ENCODE measurements at regions not wholly inside any gene's neighbourhood (a gene's known extent, or its start where the extent isn't known, plus 50 kb on each side); places are given as distances from the start of the nearest gene placed in this dataset.
A peak's percentile ranks its signal among the peaks of the same experiment; 100 is the strongest.
"Not testable (repeated sequence)": the region's sequence is repeated elsewhere in the genome, so short reads cannot be mapped to it uniquely, and the experiment has no call there.

- DNase-seq (ENCODE audit: low read depth in 4 of 4, low spot score in 3 of 4) = no peak
These were observed 201.6 kb downstream of the ICOS start for GRCh38 chr2:204138206-204138605.

- no peak for DNase-seq (ENCODE audit: low read depth in 4 of 4, low spot score in 3 of 4)
These were observed 203.7 kb downstream of the ICOS start for GRCh38 chr2:204140246-204140645.

DNA sequence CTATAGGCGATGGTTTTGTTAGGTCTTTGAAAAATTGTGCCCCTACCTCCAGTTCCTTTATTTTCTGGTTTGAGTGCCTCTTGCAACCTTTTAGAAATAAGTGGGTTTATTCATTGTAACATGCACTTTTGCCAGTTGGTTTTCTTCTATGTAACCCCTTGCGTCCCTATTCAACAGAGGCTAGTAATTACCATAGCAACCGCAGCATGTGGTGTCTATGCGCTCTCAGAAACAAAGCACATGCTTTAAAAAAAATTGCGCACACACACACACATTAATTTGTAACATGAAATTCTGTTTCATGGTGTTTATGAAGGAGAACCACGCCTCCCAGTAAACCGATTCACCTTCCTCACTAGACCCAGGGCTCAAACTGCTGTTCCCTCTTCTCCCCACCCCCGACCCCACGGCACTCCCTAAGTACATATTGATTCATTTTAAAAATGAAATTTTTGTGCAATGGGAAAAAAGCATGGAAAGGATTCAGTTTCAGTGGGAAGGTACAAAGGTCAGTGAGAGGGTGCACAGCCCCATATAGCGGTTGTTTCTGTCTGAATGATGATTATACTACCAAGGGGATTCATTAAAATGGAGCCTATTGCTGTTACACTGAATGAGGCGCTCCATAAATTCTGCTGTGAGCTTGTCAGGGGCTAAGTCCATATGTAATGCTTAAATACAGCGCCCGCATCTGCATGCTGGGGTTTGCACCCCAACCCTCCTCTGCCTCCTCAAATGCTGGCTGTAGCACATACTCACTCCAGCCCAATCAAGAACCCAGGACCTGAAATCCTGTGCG is 206.9 kb downstream of the ICOS start:
- no peak for DNase-seq (ENCODE audit: low read depth in 4 of 4, low spot score in 3 of 4)

GRCh38 chr2:204144492-204144891 is 207.9 kb downstream of the ICOS start:
- DNase-seq (ENCODE audit: low read depth in 4 of 4, low spot score in 3 of 4) = no peak

DNA sequence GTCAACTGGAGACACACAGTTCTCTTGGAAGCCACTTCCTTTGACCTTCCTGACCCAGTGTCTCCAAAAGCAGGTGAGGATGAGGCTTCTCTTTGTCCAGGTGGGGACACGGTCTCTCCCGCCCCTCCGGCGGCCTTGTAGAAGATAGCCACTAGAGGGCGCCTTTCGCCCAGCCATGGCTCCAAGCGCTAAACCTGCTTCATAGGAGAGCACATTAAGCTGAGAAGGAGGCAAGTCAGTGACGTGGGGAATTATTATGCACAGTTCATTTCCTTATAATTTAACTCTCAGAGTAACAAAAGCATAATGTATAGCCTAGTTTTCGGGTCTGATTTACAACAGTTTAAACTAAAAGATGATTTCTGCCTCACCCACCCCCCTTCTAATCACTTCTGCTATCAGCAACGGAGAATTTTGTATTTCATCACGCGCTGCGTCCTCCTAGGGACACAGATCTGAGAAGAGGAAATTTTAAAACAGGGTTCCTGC is 208.7 kb downstream of the ICOS start:
- peak; percentile 63 to 67 (median 64) for DNase-seq (ENCODE audit: low read depth in 4 of 4, low spot score in 3 of 4)

DNA sequence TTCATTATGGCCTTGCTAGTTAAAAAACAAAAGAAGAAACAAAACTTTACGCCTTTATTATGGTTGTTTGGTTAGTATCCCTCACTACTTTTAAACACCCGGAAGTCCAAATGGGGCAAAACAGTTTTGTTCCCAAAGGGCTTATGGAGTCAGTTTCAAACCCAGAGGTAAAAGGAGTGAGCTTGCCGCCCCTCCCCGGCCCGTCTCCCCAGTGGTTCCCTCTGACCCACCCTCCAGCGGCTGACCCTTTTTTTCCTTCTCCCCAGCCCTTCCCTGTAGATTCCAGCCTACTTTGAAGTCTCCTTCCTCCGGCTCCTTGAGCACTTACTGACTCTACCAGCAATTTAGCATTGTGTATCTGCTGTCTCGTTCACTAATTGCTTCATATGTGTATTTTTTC is 209.2 kb downstream of the ICOS start:
- no peak for DNase-seq (ENCODE audit: low read depth in 4 of 4, low spot score in 3 of 4)

DNA sequence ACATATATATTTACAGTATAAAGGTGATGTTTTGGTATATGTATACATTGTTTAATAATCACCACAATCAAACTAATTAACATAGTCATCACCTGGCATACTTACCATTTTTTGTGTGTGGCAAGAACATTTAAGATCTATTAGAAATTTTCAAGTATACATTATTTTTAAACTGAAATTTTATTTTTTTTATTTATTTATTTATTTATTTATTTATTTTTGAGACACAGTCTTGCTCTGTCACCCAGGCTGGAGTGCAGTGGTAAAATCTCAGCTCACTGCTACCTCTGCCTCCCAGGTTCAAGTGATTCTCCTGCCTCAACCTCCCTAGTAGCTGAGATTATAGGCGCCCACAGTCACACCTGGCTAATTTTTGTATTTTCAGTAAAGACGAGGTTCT is 210.5 kb downstream of the ICOS start:
- DNase-seq (ENCODE audit: low read depth in 4 of 4, low spot score in 3 of 4) = not testable (repeated sequence)

DNA sequence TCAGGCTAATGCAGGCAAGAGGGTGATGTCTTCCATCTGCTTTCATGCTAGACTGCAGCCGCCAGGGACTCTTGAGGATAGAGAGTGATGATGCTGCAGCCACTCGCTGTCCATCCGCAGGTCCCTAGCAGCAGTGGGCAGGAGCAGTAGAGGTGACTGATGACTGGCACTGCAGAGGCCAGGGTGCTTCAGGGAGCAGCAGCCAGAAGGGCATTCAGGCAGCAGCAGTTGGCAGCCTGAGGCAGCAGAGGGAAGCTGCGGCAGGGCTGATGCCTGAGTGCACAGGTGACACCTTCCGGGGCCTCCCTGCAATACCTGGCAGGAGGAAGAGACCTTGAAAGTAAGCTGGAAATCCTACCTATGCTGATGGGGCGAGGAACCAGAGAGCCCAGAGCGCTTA is 214.2 kb downstream of the ICOS start:
- DNase-seq (ENCODE audit: low read depth in 4 of 4, low spot score in 3 of 4) = no peak

GRCh38 chr2:204152616-204153015 is 216.1 kb downstream of the ICOS start:
- no peak for DNase-seq (ENCODE audit: low read depth in 4 of 4, low spot score in 3 of 4)

GRCh38 chr2:204154863-204155262 is 218.3 kb downstream of the ICOS start:
- no peak for DNase-seq (ENCODE audit: low read depth in 4 of 4, low spot score in 3 of 4)

DNA sequence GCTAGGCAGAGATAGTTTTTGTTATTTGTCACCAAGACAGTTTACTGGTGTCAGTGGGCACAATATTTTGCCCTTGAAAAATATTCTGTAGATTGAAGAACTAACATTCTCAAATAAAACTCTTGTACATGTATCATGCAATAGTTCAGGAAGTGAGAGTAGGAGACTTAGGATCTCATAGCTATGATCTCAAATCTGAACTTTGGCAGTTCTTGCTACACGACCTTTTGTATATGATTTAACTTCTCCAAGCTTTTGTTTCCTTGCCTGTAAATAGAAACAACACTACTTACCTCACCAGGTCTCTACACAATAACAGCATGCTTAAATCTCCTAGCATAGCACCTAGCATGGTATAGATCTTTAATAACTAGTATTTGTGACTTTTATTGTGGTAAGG is 219.9 kb downstream of the ICOS start:
- DNase-seq (ENCODE audit: low read depth in 4 of 4, low spot score in 3 of 4) = no peak

DNA sequence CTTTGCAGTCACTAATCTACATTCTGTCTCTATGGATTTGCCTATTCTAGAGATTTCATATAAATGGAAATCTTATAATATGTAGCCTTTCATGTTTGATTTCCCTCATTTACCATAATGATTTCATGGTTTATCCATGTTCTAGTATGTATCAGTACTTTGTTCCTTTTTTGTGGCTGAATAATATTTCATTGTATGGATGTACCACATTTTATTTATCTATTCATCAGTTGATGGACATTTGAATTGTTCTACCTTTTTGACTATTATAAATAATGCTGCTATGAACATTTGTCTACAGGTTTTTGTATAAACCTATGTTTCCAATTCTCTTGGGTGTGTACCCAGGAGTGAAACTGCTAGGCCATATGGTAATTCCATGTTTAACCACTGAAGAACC is 221.1 kb downstream of the ICOS start:
- no peak for DNase-seq (ENCODE audit: low read depth in 4 of 4, low spot score in 3 of 4)

DNA sequence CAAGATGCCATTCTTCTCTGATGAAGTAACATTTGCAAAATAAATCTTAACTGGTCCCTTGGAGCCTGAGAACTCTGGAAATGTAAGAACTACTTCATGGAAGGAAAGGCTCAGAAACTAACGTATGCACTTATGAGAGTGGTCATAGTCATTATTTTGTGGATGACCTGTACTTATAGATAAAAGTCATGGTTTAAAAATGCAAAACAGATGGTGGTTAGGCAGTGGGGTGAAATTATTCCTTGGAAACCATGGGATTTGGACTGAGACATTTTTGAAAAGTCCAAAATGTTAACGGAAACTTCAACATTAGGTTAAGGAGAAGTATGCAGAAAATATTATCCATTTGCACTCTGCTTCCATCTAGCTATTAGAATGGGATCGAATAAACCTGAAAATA is 223.0 kb downstream of the ICOS start:
- no peak for DNase-seq (ENCODE audit: low read depth in 4 of 4, low spot score in 3 of 4)

- no peak for DNase-seq (ENCODE audit: low read depth in 4 of 4, low spot score in 3 of 4)
These were observed 224.4 kb downstream of the ICOS start for GRCh38 chr2:204160989-204161388.

DNA sequence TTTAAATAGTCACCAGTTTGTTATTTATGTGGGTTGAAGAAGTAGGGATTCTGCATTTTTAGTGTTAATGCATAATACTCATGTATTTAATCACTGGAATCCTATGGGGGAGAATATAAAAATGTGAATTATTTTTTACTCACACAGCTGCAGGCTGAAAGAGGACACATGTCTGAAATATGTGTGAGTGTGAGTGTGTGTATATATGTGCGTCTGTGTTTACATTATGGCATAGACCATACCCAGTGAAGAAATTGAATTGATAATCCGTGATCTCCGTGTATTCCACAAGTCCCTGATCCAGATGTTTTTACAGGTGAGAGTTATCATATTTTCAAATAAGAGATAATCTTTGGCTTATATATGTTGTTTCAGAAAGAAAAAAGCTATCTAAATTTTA is 225.3 kb downstream of the ICOS start:
- DNase-seq (ENCODE audit: low read depth in 4 of 4, low spot score in 3 of 4) = no peak

DNA sequence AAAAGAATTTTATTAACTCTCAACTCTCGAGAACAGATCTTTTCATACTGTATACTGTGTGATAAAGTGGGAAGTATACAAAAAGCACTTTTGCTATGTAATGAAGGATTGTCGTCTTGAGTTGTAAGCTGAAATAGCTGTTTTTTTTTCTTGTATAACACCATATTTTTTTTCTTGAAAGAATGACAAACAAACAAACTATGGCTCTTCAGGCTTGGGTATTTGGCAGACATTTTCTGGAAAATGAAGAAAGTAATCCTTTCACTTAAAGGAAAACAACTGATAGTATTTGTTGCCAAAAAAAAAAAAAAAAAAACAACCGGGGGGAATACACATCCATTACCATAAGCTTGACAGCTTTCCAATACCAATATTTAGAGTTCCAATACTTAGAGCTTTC is 230.4 kb downstream of the ICOS start:
- no peak for DNase-seq (ENCODE audit: low read depth in 4 of 4, low spot score in 3 of 4)

DNA sequence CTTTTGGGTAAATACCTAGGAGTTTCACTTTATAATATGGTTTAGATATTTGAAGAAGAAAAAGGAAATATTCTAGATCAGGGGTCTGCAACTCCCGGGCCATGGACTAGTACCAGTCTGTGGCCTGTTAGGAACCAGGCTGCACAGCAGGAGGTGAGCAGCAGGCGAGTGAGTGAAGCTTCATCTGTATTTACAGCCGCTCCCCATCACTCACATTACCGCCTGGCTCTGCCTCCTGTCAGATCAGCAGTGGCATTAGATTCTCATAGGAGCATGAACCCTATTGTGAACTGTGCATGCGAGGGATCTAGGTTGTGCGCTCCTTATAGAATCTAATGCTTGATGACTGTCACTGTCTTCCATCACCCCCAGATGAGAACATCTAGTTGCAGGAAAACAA is 231.1 kb downstream of the ICOS start:
- DNase-seq (ENCODE audit: low read depth in 4 of 4, low spot score in 3 of 4) = not testable (repeated sequence)

DNA sequence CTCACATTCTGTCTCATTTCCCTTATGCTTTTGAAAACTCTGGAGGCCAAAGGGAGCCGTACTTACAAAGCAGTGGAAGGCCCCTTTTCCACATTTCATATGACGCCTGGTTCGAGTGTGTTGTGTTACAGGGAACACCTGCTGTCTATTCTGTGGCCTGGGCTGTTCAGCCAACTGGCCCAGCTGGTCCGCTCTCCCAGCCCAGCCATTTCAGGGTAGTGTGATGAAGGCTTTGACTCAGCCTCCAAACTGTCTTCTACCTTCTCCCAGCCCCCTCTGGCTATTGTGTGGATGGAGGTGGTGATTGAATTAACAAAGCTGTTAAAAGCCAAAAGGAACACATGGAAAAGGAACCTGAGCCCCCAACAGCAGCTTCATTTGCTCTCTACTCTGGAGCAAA is 233.8 kb downstream of the ICOS start:
- no peak for DNase-seq (ENCODE audit: low read depth in 4 of 4, low spot score in 3 of 4)

- DNase-seq (ENCODE audit: low read depth in 4 of 4, low spot score in 3 of 4) = no peak
These were observed 235.0 kb downstream of the ICOS start for GRCh38 chr2:204171432-204172144.

GRCh38 chr2:204172145-204172600 is 235.6 kb downstream of the ICOS start:
- DNase-seq (ENCODE audit: low read depth in 4 of 4, low spot score in 3 of 4) = no peak

- no peak for DNase-seq (ENCODE audit: low read depth in 4 of 4, low spot score in 3 of 4)
These were observed 237.5 kb downstream of the ICOS start for GRCh38 chr2:204174034-204174433.
